ENCODE measurements at regions not wholly inside any gene's neighbourhood (a gene's known extent, or its start where the extent isn't known, plus 50 kb on each side); places are given as distances from the start of the nearest gene placed in this dataset.

DNA sequence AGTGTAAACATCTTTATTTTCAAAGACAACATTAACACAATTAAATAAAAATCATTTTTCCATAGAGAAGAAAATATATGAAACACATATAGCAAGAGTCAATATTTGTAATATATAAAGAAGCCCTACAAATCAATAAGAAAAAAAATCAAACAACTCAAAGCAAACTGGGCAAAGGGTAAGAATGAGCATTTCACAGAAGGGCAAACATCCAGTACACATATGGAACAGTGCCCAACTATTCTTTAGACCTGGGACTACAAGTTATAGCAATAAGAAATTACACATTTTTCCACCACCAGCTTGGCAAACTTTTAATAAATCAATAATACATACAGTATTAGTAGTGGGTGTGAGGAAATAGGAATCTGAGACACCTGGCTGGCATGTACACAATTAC lies 324.1 kb downstream of the CYP26B1 start:
- TF ChIP-seq, protein P1, sequence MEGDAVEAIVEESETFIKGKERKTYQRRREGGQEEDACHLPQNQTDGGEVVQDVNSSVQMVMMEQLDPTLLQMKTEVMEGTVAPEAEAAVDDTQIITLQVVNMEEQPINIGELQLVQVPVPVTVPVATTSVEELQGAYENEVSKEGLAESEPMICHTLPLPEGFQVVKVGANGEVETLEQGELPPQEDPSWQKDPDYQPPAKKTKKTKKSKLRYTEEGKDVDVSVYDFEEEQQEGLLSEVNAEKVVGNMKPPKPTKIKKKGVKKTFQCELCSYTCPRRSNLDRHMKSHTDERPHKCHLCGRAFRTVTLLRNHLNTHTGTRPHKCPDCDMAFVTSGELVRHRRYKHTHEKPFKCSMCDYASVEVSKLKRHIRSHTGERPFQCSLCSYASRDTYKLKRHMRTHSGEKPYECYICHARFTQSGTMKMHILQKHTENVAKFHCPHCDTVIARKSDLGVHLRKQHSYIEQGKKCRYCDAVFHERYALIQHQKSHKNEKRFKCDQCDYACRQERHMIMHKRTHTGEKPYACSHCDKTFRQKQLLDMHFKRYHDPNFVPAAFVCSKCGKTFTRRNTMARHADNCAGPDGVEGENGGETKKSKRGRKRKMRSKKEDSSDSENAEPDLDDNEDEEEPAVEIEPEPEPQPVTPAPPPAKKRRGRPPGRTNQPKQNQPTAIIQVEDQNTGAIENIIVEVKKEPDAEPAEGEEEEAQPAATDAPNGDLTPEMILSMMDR (IDR thresholded peaks at IDR 0.05; ENCODE audit: low read depth, low read length): no peak
- TF ChIP-seq EZH2phosphoT487 (IDR thresholded peaks at IDR 0.05; ENCODE audit: low read depth): no peak
